HEK293 (cell line): ENCODE measurements at regions not wholly inside any gene's neighbourhood (a gene's known extent, or its start where the extent isn't known, plus 50 kb on each side); places are given as distances from the start of the nearest gene placed in this dataset.

Experiments
- CTCF ChIA-PET: fragments of 350-600 bp; formaldehyde crosslinking; extraction: SDS; loops from one replicate; lab custom pipeline; 2021; ENCODE audit warnings: antibody characterized with exemption; lab: Yijun Ruan, JAX
- POLR2A ChIA-PET: fragments of 300-600 bp; formaldehyde crosslinking; extraction: SDS; loops from one replicate; lab custom pipeline; 2020; ENCODE audit warnings: antibody characterized with exemption, inconsistent platforms; lab: Yijun Ruan, JAX
- H3K27ac ChIP-seq: fragments of 200-500 bp; sonication (Bioruptor generic); 2 replicates; pipeline ENCODE4 v1.5.1; 2014; ENCODE audit warnings: low read depth, low read length, control low read depth, inconsistent platforms; ENCODE audit errors: extremely low read depth
- H3K36me3 ChIP-seq, 2 experiments: fragments of 200-500 bp in 1 of 2; sonication (Bioruptor generic) in 1 of 2; 1 replicate in 1 of 2; 2 replicates in 1 of 2; pipeline ENCODE4 v1.5.1; 2014 to 2017; ENCODE audit warnings: inconsistent platforms in 2 of 2, low read length in 2 of 2; ENCODE audit not compliant: control insufficient read depth in 2 of 2, insufficient read depth in 1 of 2
- H3K4me1 ChIP-seq: fragments of 200-500 bp; sonication (Bioruptor generic); 2 replicates; pipeline ENCODE4 v1.5.1; 2014; ENCODE audit warnings: mild to moderate bottlenecking, low read length, inconsistent platforms; ENCODE audit not compliant: control insufficient read depth, insufficient read depth
- H3K4me3 ChIP-seq: 2 replicates; pipeline ENCODE4 v1.5.1; 2011; ENCODE audit warnings: low read depth, mild to moderate bottlenecking, control low read depth, low read length, moderate library complexity
- H3K9me3 ChIP-seq: fragments of 200-500 bp; sonication (Bioruptor generic); 2 replicates; pipeline ENCODE4 v1.5.1; 2014; ENCODE audit warnings: low read depth, low read length, inconsistent platforms; ENCODE audit not compliant: control insufficient read depth, insufficient read depth
- AEBP2 ChIP-seq: fragments of 450-650 bp; formaldehyde crosslinking; IDR thresholded peaks from 2 replicates; pipeline ENCODE4 v1.5.1; 2016; ENCODE audit warnings: missing biosample characterization, missing genetic modification characterization, borderline replicate concordance
- BCL11A ChIP-seq: fragments of 450-650 bp; formaldehyde crosslinking; IDR thresholded peaks from 2 replicates; pipeline ENCODE4 v1.5.1; 2016; ENCODE audit warnings: low read depth, missing biosample characterization, missing genetic modification characterization
- BCL11B ChIP-seq: fragments of 450-650 bp; formaldehyde crosslinking; IDR thresholded peaks from 2 replicates; pipeline ENCODE4 v1.5.1; 2016; ENCODE audit warnings: low read depth, missing biosample characterization, missing genetic modification characterization
- GFI1B ChIP-seq: fragments of 450-650 bp; formaldehyde crosslinking; IDR thresholded peaks from 2 replicates; pipeline ENCODE4 v1.5.1; 2016; ENCODE audit warnings: missing biosample characterization, missing genetic modification characterization
- INSM2 ChIP-seq: fragments of 450-650 bp; formaldehyde crosslinking; IDR thresholded peaks from 2 replicates; pipeline ENCODE4 v1.5.1; 2016; ENCODE audit warnings: missing biosample characterization, missing genetic modification characterization
- KLF1 ChIP-seq: fragments of 450-650 bp; formaldehyde crosslinking; IDR thresholded peaks from 2 replicates; pipeline ENCODE4 v1.5.1; 2016; ENCODE audit warnings: missing biosample characterization, missing genetic modification characterization
- KLF8 ChIP-seq: fragments of 450-650 bp; formaldehyde crosslinking; IDR thresholded peaks from 2 replicates; pipeline ENCODE4 v1.5.1; 2016; ENCODE audit warnings: missing biosample characterization, missing genetic modification characterization
- SP2 ChIP-seq: fragments of 450-650 bp; formaldehyde crosslinking; IDR thresholded peaks from 2 replicates; pipeline ENCODE4 v1.5.1; 2016; ENCODE audit warnings: missing biosample characterization, missing genetic modification characterization
- TRIM28 ChIP-seq: IDR thresholded peaks from 2 replicates; pipeline ENCODE4 v1.6.1; 2011; ENCODE audit warnings: low read length, control low read depth, borderline replicate concordance
- ZBTB48 ChIP-seq: fragments of 450-650 bp; formaldehyde crosslinking; IDR thresholded peaks from 2 replicates; pipeline ENCODE4 v1.5.1; 2016; ENCODE audit warnings: missing biosample characterization, missing genetic modification characterization
- ZIC2 ChIP-seq: fragments of 450-650 bp; formaldehyde crosslinking; IDR thresholded peaks from 2 replicates; pipeline ENCODE4 v1.5.1; 2016; ENCODE audit warnings: missing biosample characterization, missing genetic modification characterization
- ZNF133 ChIP-seq: fragments of 450-650 bp; formaldehyde crosslinking; IDR thresholded peaks from 2 replicates; pipeline ENCODE4 v1.5.1; 2016; ENCODE audit warnings: missing biosample characterization, missing genetic modification characterization
- ZNF19 ChIP-seq: fragments of 450-650 bp; formaldehyde crosslinking; IDR thresholded peaks from 2 replicates; pipeline ENCODE4; 2016; ENCODE audit warnings: missing biosample characterization, missing genetic modification characterization, low read depth
- ZNF274 ChIP-seq, 2 experiments: fragments of 200-500 bp in 1 of 2; fragments of 450-650 bp in 1 of 2; sonication (Bioruptor generic) in 1 of 2; formaldehyde crosslinking in 1 of 2; IDR thresholded peaks; 2 replicates each; pipeline versions ENCODE4 v1.5.1 to v1.6.1; 2014 to 2016; ENCODE audit warnings: borderline replicate concordance in 1 of 2, inconsistent platforms in 1 of 2, low read length in 1 of 2, missing biosample characterization in 1 of 2, missing genetic modification characterization in 1 of 2
- ZNF311 ChIP-seq: fragments of 450-650 bp; formaldehyde crosslinking; IDR thresholded peaks from 2 replicates; pipeline ENCODE4 v1.5.1; 2017; ENCODE audit warnings: missing biosample characterization, missing genetic modification characterization, borderline replicate concordance
- ZNF404 ChIP-seq: fragments of 450-650 bp; formaldehyde crosslinking; IDR thresholded peaks from 2 replicates; pipeline ENCODE4 v1.5.1; 2017; ENCODE audit warnings: missing biosample characterization, missing genetic modification characterization
- ZNF426 ChIP-seq: fragments of 450-650 bp; formaldehyde crosslinking; IDR thresholded peaks from 2 replicates; pipeline ENCODE4 v1.5.1; 2017; ENCODE audit warnings: missing biosample characterization, missing genetic modification characterization, mild to moderate bottlenecking, inconsistent platforms, moderate library complexity
- ZNF433 ChIP-seq: fragments of 450-650 bp; formaldehyde crosslinking; IDR thresholded peaks from 2 replicates; pipeline ENCODE4 v1.5.1; 2016; ENCODE audit warnings: missing biosample characterization, missing genetic modification characterization, low read depth
- ZNF449 ChIP-seq: fragments of 450-650 bp; formaldehyde crosslinking; IDR thresholded peaks from 2 replicates; pipeline ENCODE4 v1.5.1; 2017; ENCODE audit warnings: missing biosample characterization, mild to moderate bottlenecking, missing genetic modification characterization, moderate library complexity
- ZNF473 ChIP-seq: fragments of 450-650 bp; formaldehyde crosslinking; IDR thresholded peaks from 2 replicates; pipeline ENCODE4 v1.5.1; 2017; ENCODE audit warnings: missing biosample characterization, missing genetic modification characterization
- ZNF514 ChIP-seq: fragments of 450-650 bp; formaldehyde crosslinking; IDR thresholded peaks from 2 replicates; pipeline ENCODE4 v1.5.1; 2016; ENCODE audit warnings: missing biosample characterization, missing genetic modification characterization
- ZNF580 ChIP-seq: fragments of 450-650 bp; formaldehyde crosslinking; IDR thresholded peaks from 2 replicates; pipeline ENCODE4 v1.5.1; 2016; ENCODE audit warnings: missing biosample characterization, missing genetic modification characterization
- ZNF585B ChIP-seq: fragments of 450-650 bp; formaldehyde crosslinking; IDR thresholded peaks from 2 replicates; pipeline ENCODE4 v1.5.1; 2016; ENCODE audit warnings: missing biosample characterization, missing genetic modification characterization
- ZNF596 ChIP-seq: fragments of 450-650 bp; IDR thresholded peaks from 2 replicates; pipeline ENCODE4 v1.5.0; 2018; ENCODE audit warnings: missing biosample characterization, mild to moderate bottlenecking, missing genetic modification characterization, moderate library complexity
- ZNF600 ChIP-seq: fragments of 450-650 bp; formaldehyde crosslinking; IDR thresholded peaks from 2 replicates; pipeline ENCODE4 v1.5.1; 2016; ENCODE audit warnings: missing biosample characterization, missing genetic modification characterization

GRCh38 chr1:82483146-82483545 lies 682.4 kb downstream of the ADGRL2 start:
- no peak overlapping the region for H3K4me3 ChIP-seq
- H3K9me3 ChIP-seq, result no peaks in the 10 kb centered on the region
- no peaks in the 10 kb centered on the region for H3K4me1 ChIP-seq
- TF ChIP-seq ZBTB48, result no peak
- TF ChIP-seq ZNF311 (tag by site-specific recombination), result no peak
- TF ChIP-seq ZNF585B (tag by site-specific recombination), result no peak
- no peak for TF ChIP-seq ZNF433 (tag by site-specific recombination)
- ChIA-PET CTCF (interaction anchor here (0.6 kb wide), 1 partner anchor 1770 kb away, joined by 3 read pairs; no protein-coding TSS in a partner anchor), POLR2A (no interaction called here)
- H3K27ac ChIP-seq, result no peak overlapping the region
- H3K36me3 ChIP-seq, result no peaks in the 10 kb centered on the region

- H3K9me3 ChIP-seq, result no peaks in the 10 kb centered on the region
- CTCF ChIA-PET, result interaction anchor here (1.4 kb wide), 1 partner anchor 10 kb away, joined by 3 read pairs; no protein-coding TSS in a partner anchor
- H3K27ac ChIP-seq, result no peak overlapping the region
- H3K36me3 ChIP-seq, result no peaks in the 10 kb centered on the region
- H3K4me1 ChIP-seq, result no peaks in the 10 kb centered on the region
- H3K4me3 ChIP-seq, result no peak overlapping the region
- TF ChIP-seq KLF8 (tag by site-specific recombination) (no peak), ZNF133 (no peak), AEBP2 (tag by site-specific recombination) (no peak), BCL11A (no peak), ZNF426 (no peak), ZNF514 (tag by site-specific recombination) (no peak), TRIM28 (no peak), GFI1B (tag by site-specific recombination) (no peak), SP2 (no peak), ZIC2 (tag by site-specific recombination) (no peak)
- POLR2A ChIA-PET, result no interaction called here
Measured at GRCh38 chr1:82478916-82479315, 678.2 kb downstream of the ADGRL2 start.

GRCh38 chr1:82472489-82473131 lies 671.9 kb downstream of the ADGRL2 start:
- Histone ChIP-seq H3K9me3 (no peaks in the 10 kb centered on the region), H3K4me3 (no peak overlapping the region), H3K4me1 (no peaks in the 10 kb centered on the region), H3K36me3 (no peaks in the 10 kb centered on the region), H3K27ac (no peak overlapping the region)
- POLR2A ChIA-PET, result no interaction called here
- CTCF ChIA-PET, result no interaction called here
- TF ChIP-seq INSM2 (tag by site-specific recombination), result no peak
- TF ChIP-seq ZNF473 (tag by site-specific recombination), result no peak
- TF ChIP-seq ZNF600 (tag by site-specific recombination), result no peak
- TF ChIP-seq TRIM28, result no peak
- no peak for TF ChIP-seq ZNF274 (IDR thresholded peaks at IDR 0.05; ENCODE audit: low read length)
- TF ChIP-seq ZNF274 (tag by site-specific recombination; IDR thresholded peaks at IDR 0.05; ENCODE audit: borderline replicate concordance), result no peak
- no peak for TF ChIP-seq ZNF449 (tag by site-specific recombination)
- no peak for TF ChIP-seq ZNF596 (tag by site-specific recombination)
- no peak for TF ChIP-seq ZNF19 (tag by site-specific recombination)
- TF ChIP-seq BCL11B, result no peak
- no peak for TF ChIP-seq ZNF404
- no peak for TF ChIP-seq KLF1 (tag by site-specific recombination)
- no peak for TF ChIP-seq ZNF580 (tag by site-specific recombination)
- TF ChIP-seq, all 188 proteins: peak for 0
